Spleen (tissue), 11 donors: ENCODE measurements at regions not wholly inside any gene's neighbourhood (a gene's known extent, or its start where the extent isn't known, plus 50 kb on each side); places are given as distances from the start of the nearest gene placed in this dataset.

Experiments used
- DNase-seq: peaks from one replicate; pipeline ENCODE4 v3.0.0-alpha.2; 2020
- H3K27ac ChIP-seq, 8 donors: fragments of 200-600 bp; sonication (generic) in 7 of 8; 1 replicate in 4 of 8; 2 replicates in 4 of 8; pipeline versions ENCODE4 v1.5.0 to v1.8.0; 2016 to 2021; ENCODE audit warnings: inconsistent platforms in 4 of 8, mild to moderate bottlenecking in 4 of 8, moderate library complexity in 1 of 8
- H3K27me3 ChIP-seq, 7 donors: fragments of 200-600 bp; sonication (generic) in 6 of 7; replicated peaks in 1 of 7; 1 replicate in 4 of 7; 2 replicates in 3 of 7; pipeline versions ENCODE4 v1.5.0 to v1.8.0; 2016 to 2021; ENCODE audit warnings: inconsistent platforms in 3 of 7, mild to moderate bottlenecking in 1 of 7
- H3K36me3 ChIP-seq, 6 donors: fragments of 200-600 bp; sonication (generic) in 5 of 6; 1 replicate in 4 of 6; 2 replicates in 2 of 6; pipeline versions ENCODE4 v1.5.0 to v1.8.0; 2016 to 2021; ENCODE audit warnings: inconsistent platforms in 2 of 6
- H3K4me1 ChIP-seq, 6 donors: fragments of 200-600 bp; sonication (generic) in 5 of 6; 1 replicate in 3 of 6; 2 replicates in 3 of 6; pipeline versions ENCODE4 v1.5.0 to v1.8.0; 2016 to 2021; ENCODE audit warnings: inconsistent platforms in 3 of 6
- H3K4me3 ChIP-seq, 8 donors: fragments of 200-600 bp; sonication (generic) in 7 of 8; 1 replicate in 4 of 8; 2 replicates in 4 of 8; pipeline versions ENCODE4 v1.5.0 to v1.8.0; 2016 to 2021; ENCODE audit warnings: inconsistent platforms in 4 of 8, mild to moderate bottlenecking in 4 of 8, moderate library complexity in 2 of 8
- H3K9me3 ChIP-seq, 8 donors: fragments of 200-600 bp; sonication (generic) in 7 of 8; 1 replicate in 4 of 8; 2 replicates in 4 of 8; pipeline versions ENCODE4 v1.5.0 to v1.8.0; 2016 to 2021; ENCODE audit warnings: inconsistent platforms in 4 of 8
- CTCF ChIP-seq, 11 experiments: fragments of 200-600 bp in 7 of 11; fragments of 450-650 bp in 4 of 11; sonication (generic) in 4 of 11; IDR thresholded peaks in 8 of 11; conservative IDR thresholded peaks in 3 of 11; 1 replicate in 7 of 11; 2 replicates in 4 of 11; pipeline versions ENCODE4 v1.4.0 to v1.8.0; 2016 to 2021; ENCODE audit warnings: antibody characterized with exemption in 11 of 11, inconsistent platforms in 4 of 11, mild to moderate bottlenecking in 1 of 11
- POLR2A ChIP-seq, 3 donors: fragments of 450-650 bp; IDR thresholded peaks; one replicate each; pipeline ENCODE4 v1.5.1; 2017; ENCODE audit warnings: antibody characterized with exemption in 3 of 3, mild to moderate bottlenecking in 1 of 3
- POLR2AphosphoS5 ChIP-seq, 3 donors: sonication (generic); formaldehyde crosslinking; IDR thresholded peaks; one replicate each; pipeline ENCODE4 v1.5.1; 2017; ENCODE audit warnings: antibody characterized with exemption in 3 of 3
- WGBS, 5 donors: extraction: QIAGEN DNeasy Blood & Tissue Kit in 3 of 5; methylation state at CpG; one replicate each; pipeline versions ENCODE4 v1.1.5 to v1.1.7; 2013 to 2018; 5-methylcytosine and 5-hydroxymethylcytosine counted together
- intact Hi-C: fragments of 100-400 bp; cut with DNase I; formaldehyde crosslinking; loops from one replicate; pipeline ENCODE4 v1.15.0; 2023; ENCODE audit warnings: low total_unique reads
- donor health status: healthy with polysubstance abuse.
- donor health status: DM: no; HTN: no; CAD: no; lungs with moderate emphysema.
- donor health status: DM: no; HTN: no; CAD: no.
- donor health status: Bipolar disorder and iron deficiency.
- donor health status: healthy.
- donor health status: DM: no; HTN: no; CAD: no.
- donor health status: DM: yes; HTN: yes; CAD: no.

DNA sequence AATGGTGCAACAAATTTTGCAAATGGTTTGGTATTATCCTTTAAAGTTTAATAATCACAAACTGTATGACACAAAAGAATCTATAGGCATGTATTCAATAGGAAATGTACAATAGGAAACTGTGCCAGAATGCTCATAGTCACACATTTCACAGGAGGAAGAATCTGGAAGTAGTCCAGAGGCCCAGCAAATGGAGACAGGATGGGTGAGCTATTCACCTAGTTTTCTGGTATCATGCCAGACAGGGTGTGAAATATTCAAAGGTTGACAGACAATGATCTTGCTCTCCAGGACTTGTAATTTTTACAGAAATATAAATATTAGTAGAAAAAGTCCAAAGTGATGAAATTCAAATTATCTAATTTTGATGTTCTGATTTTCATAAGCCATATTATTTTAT lies 520.1 kb upstream of the IMPG1 start:
- no peaks in the 10 kb centered on the region for H3K36me3 ChIP-seq
- TF ChIP-seq POLR2A (IDR thresholded peaks at IDR 0.05) (no peak), CTCF (IDR thresholded peaks at IDR 0.05 in 8 of 11, conservative IDR thresholded peaks at IDR 0.05 in 3 of 11) (no peak), POLR2AphosphoS5 (IDR thresholded peaks at IDR 0.05) (no peak)
- no peaks in the 10 kb centered on the region for H3K27me3 ChIP-seq
- intact Hi-C loops = no loop called here
- H3K4me3 ChIP-seq = no peak overlapping the region
- no peak overlapping the region for H3K27ac ChIP-seq
- DNase-seq = no peak
- H3K9me3 ChIP-seq = peaks cover 0 to 22% (median 12%) of the 10 kb centered on the region in 8 donors
- H3K4me1 ChIP-seq = no peaks in the 10 kb centered on the region

DNA sequence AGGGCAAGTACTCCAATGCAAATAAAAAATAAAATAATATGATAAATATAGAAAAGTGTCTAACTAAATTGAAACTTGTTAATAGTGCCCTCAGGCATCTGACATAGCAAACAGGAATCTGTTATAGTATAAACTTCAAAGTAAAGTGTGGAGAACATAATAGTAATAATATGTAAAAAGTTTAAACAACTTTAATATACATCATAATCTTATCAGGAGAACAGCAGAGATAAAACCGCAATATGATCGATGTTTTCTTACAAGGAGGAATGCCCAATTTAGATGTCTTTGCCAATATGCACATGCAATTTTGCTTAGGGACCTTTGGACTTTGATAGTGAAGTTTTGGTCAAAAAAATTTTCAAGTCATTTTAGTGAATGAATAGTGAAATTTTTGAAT lies 514.8 kb upstream of the IMPG1 start:
- DNase-seq = no peak
- intact Hi-C loops = no loop called here
- H3K9me3 ChIP-seq = peaks cover 0 to 16% (median 7%) of the 10 kb centered on the region in 8 donors
- H3K27me3 ChIP-seq = no peaks in the 10 kb centered on the region
- H3K4me1 ChIP-seq = no peaks in the 10 kb centered on the region
- 41 to 72% (median 43%) methylated on average over 2 of the region's 2 CpGs for whole genome bisulfite sequencing, 5 donors
- H3K4me3 ChIP-seq = no peak overlapping the region
- no peaks in the 10 kb centered on the region for H3K36me3 ChIP-seq
- H3K27ac ChIP-seq = no peak overlapping the region
- TF ChIP-seq CTCF (IDR thresholded peaks at IDR 0.05 in 8 of 11, conservative IDR thresholded peaks at IDR 0.05 in 3 of 11) = no peak
- TF ChIP-seq POLR2A (IDR thresholded peaks at IDR 0.05) = no peak
- TF ChIP-seq POLR2AphosphoS5 (IDR thresholded peaks at IDR 0.05) = no peak

- no peaks in the 10 kb centered on the region for H3K27me3 ChIP-seq
- no peak overlapping the region for H3K4me3 ChIP-seq
- intact Hi-C loops = no loop called here
- peaks cover 0 to 2% (median 0%) of the 10 kb centered on the region in 8 donors for H3K9me3 ChIP-seq
- TF ChIP-seq CTCF (IDR thresholded peaks at IDR 0.05 in 8 of 11, conservative IDR thresholded peaks at IDR 0.05 in 3 of 11) (no peak), POLR2AphosphoS5 (IDR thresholded peaks at IDR 0.05) (no peak), POLR2A (IDR thresholded peaks at IDR 0.05) (no peak)
- no peaks in the 10 kb centered on the region for H3K36me3 ChIP-seq
- no peaks in the 10 kb centered on the region for H3K4me1 ChIP-seq
- no peak for DNase-seq
- 59 to 74% (median 61%) methylated on average over 2 of the region's 2 CpGs for WGBS, 5 donors
- H3K27ac ChIP-seq = no peak overlapping the region
Measured at GRCh38 chr6:76584121-76584520, 511.7 kb upstream of the IMPG1 start.

GRCh38 chr6:76578746-76579145 lies 506.3 kb upstream of the IMPG1 start:
- H3K27ac ChIP-seq = no peak overlapping the region
- H3K4me3 ChIP-seq = no peak overlapping the region
- TF ChIP-seq POLR2A (IDR thresholded peaks at IDR 0.05) (no peak), POLR2AphosphoS5 (IDR thresholded peaks at IDR 0.05) (no peak), CTCF (IDR thresholded peaks at IDR 0.05 in 8 of 11, conservative IDR thresholded peaks at IDR 0.05 in 3 of 11) (no peak)
- H3K4me1 ChIP-seq = no peaks in the 10 kb centered on the region
- H3K27me3 ChIP-seq = no peaks in the 10 kb centered on the region
- DNase-seq = no peak
- 34 to 53% (median 41%) methylated on average over 1 of the region's 1 CpG for WGBS, 5 donors
- no peaks in the 10 kb centered on the region for H3K9me3 ChIP-seq
- intact Hi-C loops = no loop called here
- no peaks in the 10 kb centered on the region for H3K36me3 ChIP-seq
